NCI-H1105 treated with DMSO at 0.1 percent for 48 hours (cell line): ENCODE measurements at regions not wholly inside any gene's neighbourhood (a gene's known extent, or its start where the extent isn't known, plus 50 kb on each side); places are given as distances from the start of the nearest gene placed in this dataset.
"Not testable (repeated sequence)": the region's sequence is repeated elsewhere in the genome, so short reads cannot be mapped to it uniquely, and the experiment has no call there.

Experiments used
- DNase-seq: peaks from one replicate; lab custom pipeline; 2025; lab: John Stamatoyannopoulos, UW

- DNase-seq, result no peak
Measured at GRCh38 chr11:59008947-59009346, 69.7 kb downstream of the GLYATL1 start.

GRCh38 chr11:59009661-59010060 lies 70.4 kb downstream of the GLYATL1 start:
- DNase-seq, result no peak

DNA sequence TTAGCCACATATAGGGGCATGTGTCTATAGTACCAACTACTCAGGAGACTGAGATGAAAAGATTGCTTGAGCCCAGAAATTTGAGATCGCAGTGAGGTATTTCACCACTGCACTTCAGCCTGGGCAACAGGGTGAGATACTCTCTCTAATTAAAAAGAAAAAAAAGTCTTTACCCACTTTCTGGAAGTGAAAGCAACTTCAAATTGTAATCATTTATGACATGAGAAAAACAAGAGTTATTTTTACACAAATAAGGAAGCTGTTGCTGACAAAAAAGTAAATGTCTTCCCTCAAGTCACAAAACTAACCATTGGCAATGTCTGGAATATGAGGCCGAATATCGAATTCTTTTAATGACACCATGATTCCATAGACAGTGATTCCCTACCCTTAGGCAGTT lies 71.4 kb downstream of the GLYATL1 start:
- no peak for DNase-seq

DNA sequence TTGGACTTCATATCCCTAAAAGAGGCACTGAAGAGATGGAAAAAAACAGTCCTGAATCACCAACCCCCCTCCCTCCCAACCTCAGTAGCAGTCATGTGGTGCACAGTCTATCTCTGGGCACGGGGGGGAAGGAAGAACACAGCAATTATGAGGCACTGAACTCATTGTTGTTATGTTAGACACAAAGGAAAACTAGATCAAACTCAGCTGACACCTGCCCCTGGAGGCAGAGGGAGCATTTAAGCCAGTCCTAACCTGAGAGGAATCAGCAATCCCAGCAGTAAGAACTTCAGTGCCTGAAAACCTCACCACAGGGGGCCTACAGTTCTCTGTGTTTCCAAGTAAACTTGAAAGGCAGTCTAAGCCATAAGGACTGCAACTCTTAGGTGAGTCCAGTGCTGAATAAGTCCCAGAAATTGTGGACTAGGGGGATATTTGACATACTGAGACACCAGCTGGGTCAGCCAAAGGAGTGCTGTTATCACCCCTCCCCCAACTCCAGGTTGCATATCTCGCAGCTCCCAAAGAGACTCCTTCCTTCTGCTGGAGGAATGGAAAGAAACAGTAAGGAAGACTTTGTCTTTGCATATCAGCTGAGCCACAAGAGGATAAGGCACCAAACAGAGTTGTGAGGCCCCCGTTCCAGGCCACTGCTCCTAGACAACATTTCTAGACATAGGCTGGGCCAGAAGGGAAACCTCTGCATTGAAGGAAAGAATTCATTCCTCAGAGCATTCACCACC lies 72.5 kb downstream of the GLYATL1 start:
- DNase-seq, result no peak

DNA sequence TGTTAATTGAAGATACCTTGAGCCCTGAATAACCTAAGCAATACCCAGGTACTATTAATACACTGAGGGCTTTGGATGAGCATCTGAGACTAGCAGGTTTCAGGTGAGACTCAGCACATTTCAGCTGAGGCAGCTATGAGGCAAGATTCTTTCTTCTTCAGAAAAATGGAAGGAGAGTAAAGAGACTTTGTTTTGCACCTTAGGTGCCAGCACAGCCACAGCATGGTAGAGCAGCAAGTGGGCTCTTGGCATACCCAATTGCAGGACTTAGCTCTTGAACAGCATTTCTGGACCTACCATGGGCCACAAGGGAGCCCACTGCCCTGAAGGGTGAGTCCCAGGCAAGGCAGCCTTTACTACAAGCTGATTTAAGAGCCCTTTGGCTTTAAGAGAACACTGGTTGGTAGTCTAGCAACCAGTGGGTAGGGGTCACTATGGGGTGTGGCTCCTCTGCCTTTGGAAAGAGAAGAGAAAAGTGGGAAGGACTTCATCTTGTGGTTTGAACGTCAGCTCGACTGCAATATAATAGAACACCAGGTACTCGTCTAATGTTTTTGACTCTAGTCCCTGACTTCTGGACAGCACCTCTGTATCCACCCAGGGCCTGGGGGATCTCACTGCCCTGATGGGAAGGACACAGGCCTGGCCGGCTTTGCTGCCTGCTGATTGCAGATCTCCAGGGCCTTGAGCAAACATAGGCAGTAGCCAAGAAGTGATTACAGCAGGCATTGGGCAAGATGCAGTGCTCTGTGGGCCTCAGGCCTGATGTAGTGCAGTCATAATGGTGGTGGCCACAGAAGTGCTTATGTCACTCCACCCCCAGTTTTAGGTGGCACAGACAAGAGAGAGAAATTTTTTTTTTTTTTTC lies 73.3 kb downstream of the GLYATL1 start:
- DNase-seq, result no peak

DNA sequence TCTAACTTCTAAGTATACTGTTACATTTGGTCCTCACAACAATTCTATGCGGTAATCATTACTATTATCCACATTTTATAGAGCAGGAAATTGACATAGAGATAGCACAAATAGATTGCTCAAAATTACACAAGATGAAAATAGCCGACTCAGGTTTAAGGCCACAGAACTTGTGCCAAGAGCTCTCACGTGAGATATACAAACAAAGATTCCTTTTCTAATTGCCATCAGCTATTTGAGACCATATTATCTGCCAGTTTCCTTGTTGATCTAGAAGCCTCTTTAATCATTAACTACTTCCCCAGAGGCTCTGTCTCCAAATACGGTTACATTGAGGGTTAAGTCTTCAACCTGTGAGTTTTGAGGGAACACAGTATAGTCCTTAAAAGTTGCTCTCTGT lies 61.0 kb upstream of the GLYATL1B start:
- DNase-seq, result peak; percentile 74

GRCh38 chr11:59028105-59028504 lies 58.0 kb upstream of the GLYATL1B start:
- DNase-seq, result no peak

- no peak for DNase-seq
Measured at GRCh38 chr11:59029366-59029889, 56.7 kb upstream of the GLYATL1B start.

DNA sequence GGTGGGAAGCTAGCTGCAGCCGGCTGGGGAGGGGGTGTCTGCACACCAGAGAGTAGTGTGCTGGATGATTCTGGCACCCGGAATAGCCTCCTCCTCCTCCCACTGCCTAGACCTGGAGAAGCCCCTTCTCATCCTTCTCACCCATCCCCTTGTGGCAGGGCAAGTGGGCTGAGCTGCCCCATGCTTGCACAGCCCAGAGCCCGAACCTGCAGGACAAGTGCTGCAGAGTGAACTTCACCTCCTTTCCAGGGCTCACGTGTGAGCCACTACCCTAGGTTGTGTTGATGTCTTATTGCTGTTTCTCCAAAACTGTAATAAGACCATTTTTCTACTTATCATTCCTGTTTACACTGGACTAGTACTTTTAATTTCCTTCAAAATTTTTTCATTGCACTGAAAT lies 56.1 kb upstream of the GLYATL1B start:
- DNase-seq, result no peak

DNA sequence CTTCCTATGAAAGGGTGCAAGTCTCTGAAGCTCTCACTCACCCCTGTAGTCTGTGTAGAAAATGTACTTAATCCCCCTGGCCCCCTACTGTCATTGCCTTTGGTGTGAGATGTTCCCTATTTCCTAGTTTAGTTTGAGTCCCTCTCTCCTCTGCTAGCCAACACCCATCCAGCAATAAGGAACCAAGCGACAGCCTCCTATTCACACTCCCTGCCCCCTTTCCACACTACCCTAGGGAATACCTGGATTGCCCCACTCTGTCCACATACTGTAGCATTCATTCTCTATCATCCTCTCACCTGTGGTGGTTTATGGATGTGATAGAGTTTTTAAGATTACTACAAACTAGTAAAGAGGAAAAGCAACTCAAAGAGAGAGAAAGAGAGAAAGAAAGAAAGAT lies 54.4 kb upstream of the GLYATL1B start:
- DNase-seq, result not testable (repeated sequence)
